Sigmoid colon (tissue), 4 donors: ENCODE measurements at regions not wholly inside any gene's neighbourhood (a gene's known extent, or its start where the extent isn't known, plus 50 kb on each side); places are given as distances from the start of the nearest gene placed in this dataset.

Experiments used
- CTCF ChIP-seq, 4 experiments: fragments of 450-650 bp in 3 of 4; fragments of 200-600 bp in 1 of 4; IDR thresholded peaks; one replicate each; pipeline ENCODE4 v1.5.1; 2016 to 2019; ENCODE audit warnings: antibody characterized with exemption in 4 of 4, mild to moderate bottlenecking in 3 of 4, moderate library complexity in 2 of 4
- EP300 ChIP-seq, 4 donors: sonication (generic); formaldehyde crosslinking; IDR thresholded peaks; one replicate each; pipeline ENCODE4 v1.6.1; 2017; ENCODE audit warnings: antibody characterized with exemption in 4 of 4
- POLR2A ChIP-seq, 2 donors: fragments of 450-650 bp; IDR thresholded peaks; one replicate each; pipeline ENCODE4 v1.6.1; 2016; ENCODE audit warnings: antibody characterized with exemption in 2 of 2, mild to moderate bottlenecking in 2 of 2, moderate library complexity in 2 of 2
- POLR2AphosphoS5 ChIP-seq, 4 donors: sonication (generic); formaldehyde crosslinking; IDR thresholded peaks; one replicate each; pipeline ENCODE4 v1.6.1; 2017; ENCODE audit warnings: antibody characterized with exemption in 4 of 4

GRCh38 chr12:46960681-46961080 is 118.7 kb upstream of the PCED1B start:
- TF ChIP-seq POLR2A (IDR thresholded peaks at IDR 0.05) = no peak
- no peak for TF ChIP-seq CTCF (IDR thresholded peaks at IDR 0.05)
- TF ChIP-seq POLR2AphosphoS5 (IDR thresholded peaks at IDR 0.05) = no peak
- TF ChIP-seq EP300 (IDR thresholded peaks at IDR 0.05) = no peak
